Fibroblast of skin of right quadriceps (primary cell): ENCODE measurements at regions not wholly inside any gene's neighbourhood (a gene's known extent, or its start where the extent isn't known, plus 50 kb on each side); places are given as distances from the start of the nearest gene placed in this dataset.

Source experiments
- DNase-seq: peaks from one replicate; pipeline ENCODE4 v3.0.0-alpha.2; 2013

GRCh38 chr12:89253488-89253887, 98.8 kb downstream of the DUSP6 start:
- no peak for DNase-seq

GRCh38 chr12:89252284-89252683, 100.0 kb downstream of the DUSP6 start:
- DNase-seq: peak; percentile 29

- DNase-seq: no peak
These were observed 100.7 kb downstream of the DUSP6 start for GRCh38 chr12:89251342-89252271.

- DNase-seq: no peak
These were observed 101.7 kb downstream of the DUSP6 start for GRCh38 chr12:89250636-89251035.

- DNase-seq: no peak
These were observed 102.1 kb downstream of the DUSP6 start for GRCh38 chr12:89250213-89250612.

GRCh38 chr12:89247967-89248366, 104.3 kb downstream of the DUSP6 start:
- peak; percentile 66 for DNase-seq

GRCh38 chr12:89247541-89247942, 104.8 kb downstream of the DUSP6 start:
- no peak for DNase-seq

- DNase-seq: peak; percentile 54
These were observed 107.2 kb downstream of the DUSP6 start for GRCh38 chr12:89245090-89245489.

GRCh38 chr12:89244536-89244935, 107.8 kb downstream of the DUSP6 start:
- peak; percentile 51 for DNase-seq

GRCh38 chr12:89243771-89244170, 108.5 kb downstream of the DUSP6 start:
- no peak for DNase-seq

GRCh38 chr12:89239534-89239933, 112.8 kb downstream of the DUSP6 start:
- DNase-seq: no peak

GRCh38 chr12:89238593-89238992, 113.7 kb downstream of the DUSP6 start:
- DNase-seq: no peak

- DNase-seq: no peak
These were observed 114.5 kb downstream of the DUSP6 start for GRCh38 chr12:89237763-89238162.

GRCh38 chr12:89236748-89237383, 115.4 kb downstream of the DUSP6 start:
- no peak for DNase-seq

- peak; percentile 29 for DNase-seq
These were observed 116.1 kb downstream of the DUSP6 start for GRCh38 chr12:89236237-89236636.

GRCh38 chr12:89235189-89235993, 116.9 kb downstream of the DUSP6 start:
- no peak for DNase-seq

- no peak for DNase-seq
These were observed 117.8 kb downstream of the DUSP6 start for GRCh38 chr12:89234324-89235114.

- no peak for DNase-seq
These were observed 120.6 kb downstream of the DUSP6 start for GRCh38 chr12:89231686-89232085.

- no peak for DNase-seq
These were observed 121.7 kb downstream of the DUSP6 start for GRCh38 chr12:89230376-89231315.

- DNase-seq: peak; percentile 31
These were observed 123.8 kb downstream of the DUSP6 start for GRCh38 chr12:89228491-89228890.

GRCh38 chr12:89227774-89228173, 124.5 kb downstream of the DUSP6 start:
- DNase-seq: no peak
